Neural progenitor cell (in vitro differentiated cells): ENCODE measurements at regions not wholly inside any gene's neighbourhood (a gene's known extent, or its start where the extent isn't known, plus 50 kb on each side); places are given as distances from the start of the nearest gene placed in this dataset.

Experiments used
- EZH2 ChIP-seq: fragments of 200-600 bp; sonication (generic); IDR thresholded peaks from 2 replicates; pipeline ENCODE4 v1.6.1; 2017; ENCODE audit warnings: antibody characterized with exemption, mild to moderate bottlenecking, moderate library complexity
- EZH2phosphoT487 ChIP-seq: fragments of 200-600 bp; sonication (generic); IDR thresholded peaks from 2 replicates; pipeline ENCODE4 v1.6.1; 2017; ENCODE audit warnings: antibody characterized with exemption
- TF ChIP-seq, protein P1 (sequence below): fragments of 200-600 bp; sonication (generic); IDR thresholded peaks from 2 replicates; pipeline ENCODE4 v1.5.1; 2017; ENCODE audit warnings: antibody characterized with exemption, mild to moderate bottlenecking

GRCh38 chr16:80009971-80010659, 409.6 kb upstream of the MAF start:
- no peak for TF ChIP-seq EZH2phosphoT487
- TF ChIP-seq, protein P1, sequence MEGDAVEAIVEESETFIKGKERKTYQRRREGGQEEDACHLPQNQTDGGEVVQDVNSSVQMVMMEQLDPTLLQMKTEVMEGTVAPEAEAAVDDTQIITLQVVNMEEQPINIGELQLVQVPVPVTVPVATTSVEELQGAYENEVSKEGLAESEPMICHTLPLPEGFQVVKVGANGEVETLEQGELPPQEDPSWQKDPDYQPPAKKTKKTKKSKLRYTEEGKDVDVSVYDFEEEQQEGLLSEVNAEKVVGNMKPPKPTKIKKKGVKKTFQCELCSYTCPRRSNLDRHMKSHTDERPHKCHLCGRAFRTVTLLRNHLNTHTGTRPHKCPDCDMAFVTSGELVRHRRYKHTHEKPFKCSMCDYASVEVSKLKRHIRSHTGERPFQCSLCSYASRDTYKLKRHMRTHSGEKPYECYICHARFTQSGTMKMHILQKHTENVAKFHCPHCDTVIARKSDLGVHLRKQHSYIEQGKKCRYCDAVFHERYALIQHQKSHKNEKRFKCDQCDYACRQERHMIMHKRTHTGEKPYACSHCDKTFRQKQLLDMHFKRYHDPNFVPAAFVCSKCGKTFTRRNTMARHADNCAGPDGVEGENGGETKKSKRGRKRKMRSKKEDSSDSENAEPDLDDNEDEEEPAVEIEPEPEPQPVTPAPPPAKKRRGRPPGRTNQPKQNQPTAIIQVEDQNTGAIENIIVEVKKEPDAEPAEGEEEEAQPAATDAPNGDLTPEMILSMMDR = no peak
- TF ChIP-seq EZH2 = no peak
